Stimulated activated CD4-positive, alpha-beta T cell treated with anti-CD3 and anti-CD28 coated beads, Interleukin-2, amount 100 ng/mL, for 48 hours (primary cell): ENCODE measurements at regions not wholly inside any gene's neighbourhood (a gene's known extent, or its start where the extent isn't known, plus 50 kb on each side); places are given as distances from the start of the nearest gene placed in this dataset.

Experiments used
- DNase-seq, 2 donors: peaks; one replicate each; pipeline ENCODE4 v3.0.0-alpha.2; 2020

DNA sequence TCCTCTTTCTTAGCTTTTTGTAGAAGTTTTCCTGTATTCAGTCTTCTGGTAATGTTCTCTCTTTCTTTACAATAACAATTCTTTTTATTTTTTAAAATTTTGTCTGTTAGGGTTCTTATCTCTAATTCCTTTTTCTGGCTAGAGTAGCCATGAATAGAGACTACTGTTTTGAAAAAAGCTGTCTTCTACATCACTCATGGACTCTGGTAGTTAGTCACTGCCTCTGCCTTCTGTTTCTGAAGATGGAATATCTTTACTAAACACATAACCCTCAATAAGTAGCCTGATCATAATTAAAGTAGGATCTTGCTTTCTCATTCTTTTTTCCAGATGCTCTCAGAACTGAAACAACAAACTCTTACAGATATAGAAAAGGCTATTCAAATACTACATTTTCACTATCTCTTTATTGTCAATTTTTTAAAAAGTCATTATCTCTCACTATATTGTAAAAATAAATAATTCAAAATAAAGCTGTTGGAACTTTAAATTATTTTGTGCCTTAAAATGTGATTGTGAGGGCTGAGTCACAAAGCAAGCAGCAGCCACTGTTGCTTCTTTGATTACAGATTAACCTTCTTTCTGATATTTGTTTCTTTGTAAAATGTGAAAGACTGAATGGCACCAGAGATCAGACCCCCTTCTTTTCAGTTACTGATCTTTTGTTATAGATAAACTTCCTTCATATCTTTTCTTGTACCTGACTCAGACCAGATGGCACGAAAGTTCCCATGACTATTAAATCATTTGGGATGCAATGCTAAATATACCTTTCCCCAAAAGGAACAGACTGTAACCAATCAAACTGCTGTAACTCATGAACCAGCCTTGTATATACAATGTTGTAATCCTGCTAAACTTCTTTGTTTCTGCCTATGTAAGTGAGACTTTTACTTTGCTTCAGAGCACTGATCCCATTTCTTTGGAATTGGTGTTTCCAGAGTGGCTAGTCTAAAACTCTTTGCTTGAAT, 1159.5 kb downstream of the IGSF11 start:
- DNase-seq, result no peak

DNA sequence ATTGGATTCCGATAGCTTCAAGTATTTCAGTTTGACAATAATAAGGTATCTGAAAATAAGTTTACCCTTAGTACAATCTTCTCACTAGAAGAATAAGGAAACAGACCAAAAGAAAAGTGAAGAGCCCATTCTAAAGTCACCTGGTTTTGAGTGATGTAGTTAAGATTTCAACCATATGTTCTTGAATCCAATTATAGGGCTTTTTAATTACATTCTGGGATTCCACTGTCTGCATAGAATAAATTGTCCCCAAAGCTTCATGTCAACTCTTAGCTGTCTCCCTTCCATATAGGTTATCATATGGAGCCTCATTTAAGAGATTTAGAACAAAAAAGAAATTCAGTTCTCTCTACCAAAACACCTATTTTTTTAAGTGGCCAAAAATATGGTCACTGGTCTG, 1158.8 kb downstream of the IGSF11 start:
- no peak for DNase-seq

GRCh38 chr3:117880638-117881037, 1154.0 kb downstream of the IGSF11 start:
- DNase-seq, result no peak

- no peak for DNase-seq
Observed at GRCh38 chr3:117881210-117881609, 1153.4 kb downstream of the IGSF11 start.

DNA sequence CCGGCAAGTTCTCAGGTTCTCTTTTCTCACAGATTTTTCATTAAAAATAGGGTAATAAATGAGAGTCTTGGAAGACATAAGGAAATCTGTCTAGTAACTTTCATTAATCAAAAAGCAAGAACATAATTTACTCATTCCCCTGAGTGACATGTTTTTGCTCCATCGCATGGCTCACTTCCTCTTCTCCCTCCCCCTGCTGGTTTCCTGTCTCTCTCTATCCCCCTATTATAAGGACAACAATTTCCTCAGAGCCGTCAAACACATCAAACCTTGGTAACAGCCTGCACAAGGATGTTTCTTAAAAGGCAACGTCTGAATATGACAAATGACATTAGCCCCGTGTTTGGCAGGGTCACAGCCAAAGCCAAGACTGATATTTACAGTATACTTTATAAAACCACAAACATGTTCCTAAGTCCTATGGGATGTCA, 1149.6 kb downstream of the IGSF11 start:
- no peak for DNase-seq

DNA sequence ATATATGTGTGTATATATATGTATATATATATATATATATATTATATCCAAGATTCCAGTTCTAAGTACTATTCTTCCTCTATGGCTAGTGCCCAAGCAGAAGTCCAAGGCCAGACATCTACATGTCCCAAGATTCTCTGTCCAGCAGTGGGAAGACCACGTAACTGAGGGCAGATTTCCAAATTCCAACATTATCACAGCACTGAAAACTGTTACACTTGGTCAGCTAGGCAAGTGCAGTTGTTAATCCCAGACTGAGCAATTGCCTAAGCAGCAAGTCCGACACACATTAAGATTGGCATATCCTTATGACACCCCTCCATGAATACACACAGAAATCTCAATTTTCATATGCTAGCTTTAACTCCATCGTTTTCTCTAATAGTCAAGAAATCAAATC, 1148.5 kb downstream of the IGSF11 start:
- DNase-seq, result no peak

DNA sequence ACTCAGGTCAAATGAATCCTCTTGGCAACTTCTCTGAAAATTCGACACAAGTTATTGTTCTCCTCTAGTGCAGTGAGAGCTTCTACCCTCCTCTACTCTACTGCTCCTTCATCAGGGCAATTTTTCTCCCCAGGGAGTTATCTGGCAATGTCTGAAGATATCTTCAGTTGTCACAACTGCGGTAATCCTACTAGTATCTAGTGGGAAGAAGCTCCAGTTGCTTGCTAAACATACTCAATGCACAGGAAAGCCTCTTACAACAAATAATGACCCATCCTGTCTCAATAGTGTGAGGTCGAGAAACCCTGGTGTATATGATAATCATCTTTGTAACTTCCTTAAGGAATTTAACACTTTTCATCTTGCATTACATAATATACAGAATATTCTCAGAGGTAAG, 1147.6 kb downstream of the IGSF11 start:
- no peak for DNase-seq

GRCh38 chr3:117887901-117888300, 1146.7 kb downstream of the IGSF11 start:
- no peak for DNase-seq

GRCh38 chr3:117892431-117892841, 1142.2 kb downstream of the IGSF11 start:
- DNase-seq, result no peak

DNA sequence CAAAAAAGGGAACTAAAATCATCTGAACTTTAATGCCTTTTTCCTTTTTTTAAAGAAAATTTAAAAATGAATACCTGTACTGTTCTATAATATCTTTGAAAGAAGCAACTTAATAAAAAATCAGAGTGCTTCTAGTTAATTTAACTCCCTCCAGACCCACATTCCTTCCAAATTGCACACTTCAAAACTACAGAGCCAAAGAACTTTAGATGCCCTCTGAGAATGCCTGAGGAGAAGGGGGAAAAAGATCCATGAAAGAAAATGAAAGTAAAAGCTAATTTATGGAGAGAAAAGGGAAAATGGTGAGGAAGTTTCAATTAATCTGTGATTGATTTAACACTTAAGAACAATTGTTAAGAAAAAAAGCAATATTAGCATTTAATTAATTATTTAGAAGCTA, 1141.6 kb downstream of the IGSF11 start:
- no peak for DNase-seq

DNA sequence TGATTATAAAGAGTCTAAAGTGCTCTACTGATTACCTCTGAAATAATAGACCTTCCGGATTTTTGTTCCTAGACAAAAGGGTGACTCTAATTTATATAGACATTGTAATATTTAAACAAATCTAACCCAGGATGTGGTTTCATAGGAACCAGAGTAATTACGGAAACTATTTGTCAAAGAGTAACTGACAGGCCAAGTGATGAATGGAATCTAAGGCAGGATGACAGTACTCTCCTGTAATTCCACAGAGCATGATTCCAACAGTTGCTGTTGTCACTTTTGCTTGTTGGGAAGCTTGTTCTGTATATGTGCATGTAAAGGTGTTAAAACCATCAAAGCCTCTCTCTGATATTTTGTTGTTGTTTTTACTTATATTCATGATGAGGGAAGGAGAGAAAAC, 1141.0 kb downstream of the IGSF11 start:
- no peak for DNase-seq

- no peak for DNase-seq
Observed at GRCh38 chr3:117898722-117899522, 1135.7 kb downstream of the IGSF11 start.

DNA sequence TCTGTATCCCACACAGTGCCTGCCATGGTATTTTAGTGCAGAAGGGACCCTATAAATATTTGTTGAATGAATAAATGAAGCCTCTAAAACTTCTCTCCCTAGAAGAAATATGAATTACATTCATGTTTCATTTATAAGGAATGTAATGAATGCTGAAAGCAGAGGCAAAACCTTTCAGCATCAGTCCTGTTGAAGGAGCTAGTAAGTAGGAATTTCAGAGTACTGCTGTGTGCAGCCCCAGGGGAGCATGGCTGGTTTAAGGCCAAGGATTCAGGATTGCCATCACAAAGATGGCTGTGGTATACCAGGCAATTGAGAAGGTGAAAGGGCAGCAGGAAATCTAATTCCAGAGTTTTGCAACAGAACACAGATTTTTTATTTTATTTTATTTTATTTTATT, 1131.4 kb downstream of the IGSF11 start:
- no peak for DNase-seq

DNA sequence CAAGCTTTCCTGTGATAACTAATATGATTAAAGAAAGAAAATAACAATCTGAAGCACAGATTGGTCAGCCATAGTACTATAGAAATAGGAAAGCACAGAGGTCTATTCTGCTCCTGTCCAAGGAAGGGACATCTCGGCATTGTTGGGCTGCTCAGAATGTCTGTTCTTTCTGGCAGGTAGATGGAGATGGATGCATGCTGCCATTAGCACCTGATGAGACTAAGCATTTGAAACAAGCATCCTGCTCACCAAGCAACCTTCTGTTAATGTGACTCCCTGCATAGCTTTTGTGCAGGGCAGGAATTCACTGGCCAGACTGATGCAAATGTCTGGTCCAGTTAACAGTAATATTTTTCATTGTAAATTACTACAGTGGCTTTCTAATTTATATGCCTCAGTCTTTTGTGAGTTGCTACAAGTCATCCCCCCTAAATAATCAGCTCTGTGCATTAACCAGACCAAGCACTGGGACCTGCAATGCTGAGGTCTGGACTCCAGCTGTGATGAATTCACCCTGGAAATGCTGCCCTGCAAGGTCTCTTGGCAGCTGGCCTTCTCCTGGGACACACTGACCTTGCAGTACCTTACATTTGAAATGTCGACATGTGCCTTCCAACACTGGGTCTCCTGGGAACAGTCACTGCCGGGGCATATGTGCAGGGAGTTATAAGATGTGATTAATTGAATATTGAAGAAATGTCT, 1123.7 kb downstream of the IGSF11 start:
- DNase-seq, result no peak

GRCh38 chr3:117912352-117912751, 1122.3 kb downstream of the IGSF11 start:
- DNase-seq, result no peak

GRCh38 chr3:117914540-117915100, 1120.0 kb downstream of the IGSF11 start:
- DNase-seq, result no peak

DNA sequence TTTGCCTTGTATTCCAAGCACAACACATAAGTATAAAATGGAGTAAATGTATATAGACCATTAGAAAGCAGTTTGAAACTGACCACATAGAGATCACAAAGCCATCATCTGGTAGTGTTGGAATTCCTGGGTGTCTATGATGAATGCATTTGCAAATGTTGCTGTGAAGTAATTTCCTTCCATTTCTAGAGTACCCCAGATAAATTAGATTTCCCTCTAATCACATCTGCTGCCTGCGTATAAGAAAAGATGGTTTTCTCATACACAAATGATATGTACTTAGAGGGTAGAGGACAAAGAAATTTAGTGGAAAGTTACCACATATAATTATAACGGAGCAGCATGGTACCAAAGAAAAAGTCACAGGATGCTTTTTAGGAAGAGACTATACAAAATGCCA, 1117.8 kb downstream of the IGSF11 start:
- no peak for DNase-seq

- no peak for DNase-seq
Observed at GRCh38 chr3:117919621-117920020, 1115.0 kb downstream of the IGSF11 start.

- DNase-seq, result no peak
Observed at GRCh38 chr3:117920253-117920898, 1114.3 kb downstream of the IGSF11 start.

- DNase-seq, result no peak
Observed at GRCh38 chr3:117921411-117921810, 1113.2 kb downstream of the IGSF11 start.

GRCh38 chr3:117922039-117922438, 1112.6 kb downstream of the IGSF11 start:
- DNase-seq, result no peak

GRCh38 chr3:117926819-117927218, 1107.8 kb downstream of the IGSF11 start:
- DNase-seq, result no peak
